ENCODE measurements at regions not wholly inside any gene's neighbourhood (a gene's known extent, or its start where the extent isn't known, plus 50 kb on each side); places are given as distances from the start of the nearest gene placed in this dataset.

DNA sequence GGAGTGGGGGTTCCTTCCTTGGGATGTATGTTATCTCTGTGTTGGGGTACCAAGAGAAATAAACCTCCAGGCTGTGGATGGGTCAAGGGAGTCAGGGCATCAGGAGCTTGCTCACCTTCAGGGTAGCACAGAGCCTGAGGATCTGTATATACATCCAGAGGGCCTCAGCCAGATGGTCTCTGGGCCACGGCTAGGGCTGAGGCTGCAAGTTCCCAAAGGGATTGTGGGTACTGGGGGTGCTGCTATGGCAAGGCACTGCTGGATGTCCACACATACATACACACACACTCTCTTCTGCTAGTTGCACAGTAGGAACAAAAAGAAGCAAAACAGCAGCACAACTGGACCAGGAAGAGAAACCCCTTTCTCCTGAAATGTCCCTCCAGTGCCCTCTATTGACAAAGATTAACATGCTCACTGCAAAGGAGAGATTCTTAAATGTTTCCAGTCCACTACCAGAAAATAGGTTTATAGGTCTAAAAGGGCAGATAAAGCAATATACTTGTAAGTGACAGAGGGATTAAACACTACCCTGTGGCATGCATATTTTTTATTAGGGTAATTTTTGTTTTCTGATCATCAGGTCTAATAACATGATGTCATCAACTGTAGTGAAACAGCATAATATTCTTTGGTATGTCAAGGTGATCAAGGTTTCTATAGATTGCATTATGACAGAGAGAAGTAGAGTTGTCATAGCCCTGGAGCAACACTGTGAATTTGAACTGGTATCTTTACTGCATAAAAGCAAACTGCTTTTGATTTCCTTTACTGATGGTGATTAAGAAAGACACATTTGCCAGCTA is 56.3 kb upstream of the KCNN2 start:
- no peak overlapping the region for H2AFZ ChIP-seq (ENCODE audit: low read depth, low read length)
- no peak overlapping the region for H3K27ac ChIP-seq (ENCODE audit: extremely low read depth, low read depth, low read length)
- no peak for TF ChIP-seq HDGF (IDR thresholded peaks at IDR 0.05)
- no peak overlapping the region for H3K9ac ChIP-seq (ENCODE audit: insufficient read depth in 1 of 2, low read depth in 2 of 2, low read length in 2 of 2)
- H4K20me1 ChIP-seq (replicated peaks; ENCODE audit: control insufficient read depth, insufficient read depth, low read length), result no peaks in the 10 kb centered on the region
- H3K4me1 ChIP-seq (replicated peaks in 1 of 2; ENCODE audit: control insufficient read depth in 2 of 2, insufficient read depth in 2 of 2, low read length in 2 of 2), result no peaks in the 10 kb centered on the region
- in situ Hi-C loops (cut with MboI), result no loop called here
- no peaks in the 10 kb centered on the region for H3K9me1 ChIP-seq (ENCODE audit: control insufficient read depth, insufficient read depth, low read length)
- ATAC-seq (no peak), FAIRE-seq (no peak), DNase-seq (ENCODE audit: extremely low read depth in 1 of 4, low spot score in 3 of 4) (no peak)
- no peaks in the 10 kb centered on the region for H3K79me2 ChIP-seq (ENCODE audit: control insufficient read depth, insufficient read depth, low read length)
- intact Hi-C loops (cut with micrococcal nuclease), result no loop called here
- no peak overlapping the region for H3K4me3 ChIP-seq
- no peaks in the 10 kb centered on the region for H3K27me3 ChIP-seq (ENCODE audit: control insufficient read depth in 2 of 2, insufficient read depth in 2 of 2, low read length in 2 of 2)
- H3K9me3 ChIP-seq (replicated peaks; ENCODE audit: control insufficient read depth, insufficient read depth, low read depth, low read length), result no peaks in the 10 kb centered on the region
- H3K36me3 ChIP-seq (ENCODE audit: control insufficient read depth, insufficient read depth, low read length), result no peaks in the 10 kb centered on the region
- H3K4me2 ChIP-seq (ENCODE audit: insufficient read depth, low read length), result no peak overlapping the region
- WGBS (ENCODE audit: insufficient coverage, low coverage, missing lambda C conversion rate), result 0% methylated on average over 1 of the region's 1 CpG
- BruUV-seq (replicated peaks), result no TSS peak
- ChIA-PET CTCF (ENCODE audit: low intra/inter-chr PET ratio) (no interaction called here), POLR2A (no interaction called here)

DNA sequence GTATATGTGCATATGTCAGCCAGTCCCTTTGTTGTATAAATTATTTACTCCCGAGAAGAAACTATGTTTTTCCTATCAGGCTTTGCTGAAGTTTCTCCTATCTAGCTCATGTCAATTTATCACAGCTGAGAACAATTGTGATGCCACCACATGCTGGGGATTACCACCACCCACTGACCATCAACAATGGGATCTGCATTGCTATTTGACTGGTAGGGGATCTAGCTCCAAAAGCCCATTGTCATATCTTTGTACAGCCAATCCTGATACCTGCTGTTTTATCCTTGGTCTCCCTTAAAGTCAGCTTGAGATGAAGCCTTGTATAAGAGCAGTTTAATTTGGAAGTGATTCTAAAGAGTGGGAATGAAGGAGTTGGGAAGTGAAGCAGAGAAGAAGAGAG is 53.9 kb upstream of the KCNN2 start:
- no peak overlapping the region for H2AFZ ChIP-seq (ENCODE audit: low read depth, low read length)
- no peaks in the 10 kb centered on the region for H4K20me1 ChIP-seq (replicated peaks; ENCODE audit: control insufficient read depth, insufficient read depth, low read length)
- H3K9me1 ChIP-seq (ENCODE audit: control insufficient read depth, insufficient read depth, low read length), result no peaks in the 10 kb centered on the region
- no peaks in the 10 kb centered on the region for H3K79me2 ChIP-seq (ENCODE audit: control insufficient read depth, insufficient read depth, low read length)
- BruUV-seq (replicated peaks), result no TSS peak
- ChIA-PET POLR2A (no interaction called here), CTCF (ENCODE audit: low intra/inter-chr PET ratio) (no interaction called here)
- H3K4me1 ChIP-seq (replicated peaks in 1 of 2; ENCODE audit: control insufficient read depth in 2 of 2, insufficient read depth in 2 of 2, low read length in 2 of 2), result no peaks in the 10 kb centered on the region
- H3K4me2 ChIP-seq (ENCODE audit: insufficient read depth, low read length), result no peak overlapping the region
- ATAC-seq (no peak), FAIRE-seq (no peak), DNase-seq (ENCODE audit: extremely low read depth in 1 of 4, low spot score in 3 of 4) (no peak)
- H3K9me3 ChIP-seq (replicated peaks; ENCODE audit: control insufficient read depth, insufficient read depth, low read depth, low read length), result no peaks in the 10 kb centered on the region
- H3K27ac ChIP-seq (ENCODE audit: extremely low read depth, low read depth, low read length), result no peak overlapping the region
- no peak overlapping the region for H3K9ac ChIP-seq (ENCODE audit: insufficient read depth in 1 of 2, low read depth in 2 of 2, low read length in 2 of 2)
- in situ Hi-C loops (cut with MboI), result no loop called here
- H3K27me3 ChIP-seq (ENCODE audit: control insufficient read depth in 2 of 2, insufficient read depth in 2 of 2, low read length in 2 of 2), result no peaks in the 10 kb centered on the region
- no peak overlapping the region for H3K4me3 ChIP-seq
- intact Hi-C loops (cut with micrococcal nuclease), result no loop called here
- no peaks in the 10 kb centered on the region for H3K36me3 ChIP-seq (ENCODE audit: control insufficient read depth, insufficient read depth, low read length)
- 0% methylated on average over 1 of the region's 1 CpG for WGBS (ENCODE audit: insufficient coverage, low coverage, missing lambda C conversion rate)
- TF ChIP-seq, protein P1, sequence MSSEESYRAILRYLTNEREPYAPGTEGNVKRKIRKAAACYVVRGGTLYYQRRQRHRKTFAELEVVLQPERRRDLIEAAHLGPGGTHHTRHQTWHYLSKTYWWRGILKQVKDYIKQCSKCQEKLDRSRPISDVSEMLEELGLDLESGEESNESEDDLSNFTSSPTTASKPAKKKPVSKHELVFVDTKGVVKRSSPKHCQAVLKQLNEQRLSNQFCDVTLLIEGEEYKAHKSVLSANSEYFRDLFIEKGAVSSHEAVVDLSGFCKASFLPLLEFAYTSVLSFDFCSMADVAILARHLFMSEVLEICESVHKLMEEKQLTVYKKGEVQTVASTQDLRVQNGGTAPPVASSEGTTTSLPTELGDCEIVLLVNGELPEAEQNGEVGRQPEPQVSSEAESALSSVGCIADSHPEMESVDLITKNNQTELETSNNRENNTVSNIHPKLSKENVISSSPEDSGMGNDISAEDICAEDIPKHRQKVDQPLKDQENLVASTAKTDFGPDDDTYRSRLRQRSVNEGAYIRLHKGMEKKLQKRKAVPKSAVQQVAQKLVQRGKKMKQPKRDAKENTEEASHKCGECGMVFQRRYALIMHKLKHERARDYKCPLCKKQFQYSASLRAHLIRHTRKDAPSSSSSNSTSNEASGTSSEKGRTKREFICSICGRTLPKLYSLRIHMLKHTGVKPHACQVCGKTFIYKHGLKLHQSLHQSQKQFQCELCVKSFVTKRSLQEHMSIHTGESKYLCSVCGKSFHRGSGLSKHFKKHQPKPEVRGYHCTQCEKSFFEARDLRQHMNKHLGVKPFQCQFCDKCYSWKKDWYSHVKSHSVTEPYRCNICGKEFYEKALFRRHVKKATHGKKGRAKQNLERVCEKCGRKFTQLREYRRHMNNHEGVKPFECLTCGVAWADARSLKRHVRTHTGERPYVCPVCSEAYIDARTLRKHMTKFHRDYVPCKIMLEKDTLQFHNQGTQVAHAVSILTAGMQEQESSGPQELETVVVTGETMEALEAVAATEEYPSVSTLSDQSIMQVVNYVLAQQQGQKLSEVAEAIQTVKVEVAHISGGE (CRISPR knock-in tag; IDR thresholded peaks at IDR 0.05), result no peak
- TF ChIP-seq, protein P2, sequence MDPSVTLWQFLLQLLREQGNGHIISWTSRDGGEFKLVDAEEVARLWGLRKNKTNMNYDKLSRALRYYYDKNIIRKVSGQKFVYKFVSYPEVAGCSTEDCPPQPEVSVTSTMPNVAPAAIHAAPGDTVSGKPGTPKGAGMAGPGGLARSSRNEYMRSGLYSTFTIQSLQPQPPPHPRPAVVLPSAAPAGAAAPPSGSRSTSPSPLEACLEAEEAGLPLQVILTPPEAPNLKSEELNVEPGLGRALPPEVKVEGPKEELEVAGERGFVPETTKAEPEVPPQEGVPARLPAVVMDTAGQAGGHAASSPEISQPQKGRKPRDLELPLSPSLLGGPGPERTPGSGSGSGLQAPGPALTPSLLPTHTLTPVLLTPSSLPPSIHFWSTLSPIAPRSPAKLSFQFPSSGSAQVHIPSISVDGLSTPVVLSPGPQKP (CRISPR knock-in tag; IDR thresholded peaks at IDR 0.05), result no peak
- TF ChIP-seq, protein P3, sequence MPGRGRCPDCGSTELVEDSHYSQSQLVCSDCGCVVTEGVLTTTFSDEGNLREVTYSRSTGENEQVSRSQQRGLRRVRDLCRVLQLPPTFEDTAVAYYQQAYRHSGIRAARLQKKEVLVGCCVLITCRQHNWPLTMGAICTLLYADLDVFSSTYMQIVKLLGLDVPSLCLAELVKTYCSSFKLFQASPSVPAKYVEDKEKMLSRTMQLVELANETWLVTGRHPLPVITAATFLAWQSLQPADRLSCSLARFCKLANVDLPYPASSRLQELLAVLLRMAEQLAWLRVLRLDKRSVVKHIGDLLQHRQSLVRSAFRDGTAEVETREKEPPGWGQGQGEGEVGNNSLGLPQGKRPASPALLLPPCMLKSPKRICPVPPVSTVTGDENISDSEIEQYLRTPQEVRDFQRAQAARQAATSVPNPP (IDR thresholded peaks at IDR 0.05; ENCODE audit: borderline replicate concordance, insufficient read depth, insufficient read length), result no peak
- TF ChIP-seq, protein P4, sequence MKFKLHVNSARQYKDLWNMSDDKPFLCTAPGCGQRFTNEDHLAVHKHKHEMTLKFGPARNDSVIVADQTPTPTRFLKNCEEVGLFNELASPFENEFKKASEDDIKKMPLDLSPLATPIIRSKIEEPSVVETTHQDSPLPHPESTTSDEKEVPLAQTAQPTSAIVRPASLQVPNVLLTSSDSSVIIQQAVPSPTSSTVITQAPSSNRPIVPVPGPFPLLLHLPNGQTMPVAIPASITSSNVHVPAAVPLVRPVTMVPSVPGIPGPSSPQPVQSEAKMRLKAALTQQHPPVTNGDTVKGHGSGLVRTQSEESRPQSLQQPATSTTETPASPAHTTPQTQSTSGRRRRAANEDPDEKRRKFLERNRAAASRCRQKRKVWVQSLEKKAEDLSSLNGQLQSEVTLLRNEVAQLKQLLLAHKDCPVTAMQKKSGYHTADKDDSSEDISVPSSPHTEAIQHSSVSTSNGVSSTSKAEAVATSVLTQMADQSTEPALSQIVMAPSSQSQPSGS (CRISPR knock-in tag; IDR thresholded peaks at IDR 0.05), result no peak
